Type B pancreatic cell (in vitro differentiated cells): ENCODE measurements at regions not wholly inside any gene's neighbourhood (a gene's known extent, or its start where the extent isn't known, plus 50 kb on each side); places are given as distances from the start of the nearest gene placed in this dataset.
A peak's percentile ranks its signal among the peaks of the same experiment; 100 is the strongest.

Experiments
- DNase-seq: peaks from one replicate; pipeline ENCODE4 v3.0.0; 2021; ENCODE audit warnings: mixed read lengths; ENCODE audit not compliant: unreplicated experiment; ENCODE audit errors: extremely low spot score
- H3K27ac Mint-ChIP-seq: 2 replicates; pipeline ENCODE4 v1.8.0; 2021; ENCODE audit warnings: mild to moderate bottlenecking, mixed read lengths
- H3K27me3 Mint-ChIP-seq: 2 replicates; pipeline ENCODE4 v1.8.0; 2021; ENCODE audit warnings: mixed read lengths
- H3K36me3 Mint-ChIP-seq: 2 replicates; pipeline ENCODE4 v1.8.0; 2021; ENCODE audit warnings: mixed read lengths
- H3K4me1 Mint-ChIP-seq: one replicate; pipeline ENCODE4 v1.8.0; 2021; ENCODE audit warnings: mixed read lengths; ENCODE audit not compliant: unreplicated experiment
- H3K4me3 Mint-ChIP-seq: 2 replicates; pipeline ENCODE4 v1.8.0; 2021; ENCODE audit warnings: mild to moderate bottlenecking, mixed read lengths
- H3K9me3 Mint-ChIP-seq: 2 replicates; pipeline ENCODE4 v1.8.0; 2021; ENCODE audit warnings: mixed read lengths
- TF ChIP-seq, protein P1 (sequence below): fragments of 200-600 bp; sonication (generic); conservative IDR thresholded peaks from 2 replicates; pipeline ENCODE4 v1.5.0; 2021; ENCODE audit warnings: antibody characterized with exemption, mild to moderate bottlenecking

GRCh38 chr2:100193291-100193710 lies 50.9 kb upstream of the AFF3 start:
- DNase-seq = no peak
- TF ChIP-seq, protein P1, sequence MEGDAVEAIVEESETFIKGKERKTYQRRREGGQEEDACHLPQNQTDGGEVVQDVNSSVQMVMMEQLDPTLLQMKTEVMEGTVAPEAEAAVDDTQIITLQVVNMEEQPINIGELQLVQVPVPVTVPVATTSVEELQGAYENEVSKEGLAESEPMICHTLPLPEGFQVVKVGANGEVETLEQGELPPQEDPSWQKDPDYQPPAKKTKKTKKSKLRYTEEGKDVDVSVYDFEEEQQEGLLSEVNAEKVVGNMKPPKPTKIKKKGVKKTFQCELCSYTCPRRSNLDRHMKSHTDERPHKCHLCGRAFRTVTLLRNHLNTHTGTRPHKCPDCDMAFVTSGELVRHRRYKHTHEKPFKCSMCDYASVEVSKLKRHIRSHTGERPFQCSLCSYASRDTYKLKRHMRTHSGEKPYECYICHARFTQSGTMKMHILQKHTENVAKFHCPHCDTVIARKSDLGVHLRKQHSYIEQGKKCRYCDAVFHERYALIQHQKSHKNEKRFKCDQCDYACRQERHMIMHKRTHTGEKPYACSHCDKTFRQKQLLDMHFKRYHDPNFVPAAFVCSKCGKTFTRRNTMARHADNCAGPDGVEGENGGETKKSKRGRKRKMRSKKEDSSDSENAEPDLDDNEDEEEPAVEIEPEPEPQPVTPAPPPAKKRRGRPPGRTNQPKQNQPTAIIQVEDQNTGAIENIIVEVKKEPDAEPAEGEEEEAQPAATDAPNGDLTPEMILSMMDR = no peak
- peak overlapping the region; percentile 61 for H3K27ac Mint-ChIP-seq

DNA sequence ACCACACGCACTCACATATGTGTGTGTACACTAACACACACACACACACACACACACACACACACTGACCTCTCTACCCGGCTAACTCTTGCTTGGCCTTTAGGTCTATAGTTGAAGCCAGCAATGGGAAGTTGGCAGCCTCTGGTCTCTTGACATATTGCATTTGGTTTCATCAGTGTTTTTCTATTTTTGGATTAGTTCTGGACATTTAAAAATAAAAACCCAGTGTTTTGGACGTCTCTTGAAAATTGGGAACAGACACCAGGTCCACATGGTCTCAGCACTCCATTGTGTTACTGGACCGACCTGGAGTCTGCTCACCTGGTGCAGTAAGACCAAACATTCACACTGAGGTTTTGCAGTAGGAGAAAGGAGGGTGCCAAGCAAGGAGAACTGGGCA lies 50.4 kb upstream of the AFF3 start:
- no peak overlapping the region for H3K4me3 Mint-ChIP-seq
- no peaks in the 10 kb centered on the region for H3K36me3 Mint-ChIP-seq
- no peaks in the 10 kb centered on the region for H3K9me3 Mint-ChIP-seq
- peaks cover 47% of the 10 kb centered on the region for H3K4me1 Mint-ChIP-seq
- H3K27me3 Mint-ChIP-seq = no peaks in the 10 kb centered on the region
- TF ChIP-seq, protein P1 = no peak
- no peak for DNase-seq
- H3K27ac Mint-ChIP-seq = no peak overlapping the region

More at GRCh38 chr2:100193291-100193710, 50.9 kb upstream of the AFF3 start:
- Mint-ChIP-seq H3K9me3 (no peaks in the 10 kb centered on the region), H3K4me1 (peaks cover 52% of the 10 kb centered on the region), H3K36me3 (no peaks in the 10 kb centered on the region), H3K4me3 (no peak overlapping the region), H3K27me3 (no peaks in the 10 kb centered on the region)

DNA sequence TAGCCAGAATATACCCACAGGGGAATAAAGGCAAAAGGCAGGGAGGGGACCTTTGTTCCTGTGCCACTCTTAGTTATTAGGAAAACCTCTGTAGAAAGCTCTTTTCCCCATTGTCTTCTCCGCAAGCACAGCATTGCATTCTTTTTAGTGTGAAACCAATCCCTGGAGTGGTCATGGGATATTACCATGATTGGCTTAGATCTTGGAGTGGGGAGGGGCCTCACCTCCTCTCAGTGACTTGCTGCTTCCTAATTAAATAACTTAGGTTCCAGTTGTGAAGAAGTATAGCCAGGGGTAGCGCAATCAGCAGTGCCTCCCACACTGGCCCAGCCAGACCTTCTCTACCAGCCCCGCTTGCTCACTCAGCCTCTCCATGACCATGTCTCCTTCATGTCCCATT lies 49.9 kb upstream of the AFF3 start:
- H3K4me1 Mint-ChIP-seq = peaks cover 42% of the 10 kb centered on the region
- no peak overlapping the region for H3K4me3 Mint-ChIP-seq
- no peaks in the 10 kb centered on the region for H3K36me3 Mint-ChIP-seq
- TF ChIP-seq, protein P1 = no peak
- H3K9me3 Mint-ChIP-seq = no peaks in the 10 kb centered on the region
- H3K27ac Mint-ChIP-seq = no peak overlapping the region
- DNase-seq = no peak
- no peaks in the 10 kb centered on the region for H3K27me3 Mint-ChIP-seq
